GM23338 (cell line): ENCODE measurements at regions not wholly inside any gene's neighbourhood (a gene's known extent, or its start where the extent isn't known, plus 50 kb on each side); places are given as distances from the start of the nearest gene placed in this dataset.

Source experiments
- ATAC-seq: fragments of 200-7000 bp; cut with Tn5 transposase; 3 replicates; pipeline ENCODE4 v1.9.1; 2020
- DNase-seq: peaks from one replicate; pipeline ENCODE4 v3.0.0-alpha.2; 2015; ENCODE audit warnings: low spot score
- H2AFZ ChIP-seq: fragments of 200-600 bp; sonication (generic); 2 replicates; pipeline ENCODE4 v1.8.0; 2016; ENCODE audit warnings: antibody characterized with exemption, mild to moderate bottlenecking, moderate library complexity
- H3F3A ChIP-seq: fragments of 200-600 bp; sonication (generic); replicated peaks from 2 replicates; pipeline ENCODE4 v1.8.0; 2017; ENCODE audit warnings: antibody characterized with exemption, mixed run types, low read depth
- H3K27ac ChIP-seq: fragments of 200-600 bp; sonication (generic); 2 replicates; pipeline ENCODE4 v1.6.1; 2016; ENCODE audit warnings: low read depth
- H3K27me3 ChIP-seq: fragments of 200-600 bp; sonication (generic); 2 replicates; pipeline ENCODE4 v1.8.0; 2016; ENCODE audit warnings: mild to moderate bottlenecking, mixed run types, moderate library complexity; ENCODE audit not compliant: insufficient read depth
- H3K36me3 ChIP-seq: fragments of 200-600 bp; sonication (generic); 2 replicates; pipeline ENCODE4 v1.8.0; 2016; ENCODE audit warnings: mild to moderate bottlenecking; ENCODE audit not compliant: insufficient read depth
- H3K4me1 ChIP-seq: fragments of 200-600 bp; sonication (generic); 2 replicates; pipeline ENCODE4 v1.8.0; 2016; ENCODE audit warnings: mild to moderate bottlenecking, moderate library complexity; ENCODE audit not compliant: insufficient read depth
- H3K4me2 ChIP-seq: fragments of 200-600 bp; sonication (generic); 2 replicates; pipeline ENCODE4 v1.7.1; 2017; ENCODE audit warnings: mixed run types
- H3K4me3 ChIP-seq: fragments of 200-600 bp; sonication (generic); 2 replicates; pipeline ENCODE4 v1.6.1; 2016; ENCODE audit warnings: mixed run types
- H3K79me2 ChIP-seq: fragments of 200-600 bp; sonication (generic); replicated peaks from 2 replicates; pipeline ENCODE4 v1.8.0; 2017; ENCODE audit warnings: mild to moderate bottlenecking; ENCODE audit not compliant: insufficient read depth
- H3K9me2 ChIP-seq: fragments of 200-600 bp; sonication (generic); 2 replicates; pipeline ENCODE4 v1.8.0; 2017; ENCODE audit not compliant: insufficient read depth
- H4K20me1 ChIP-seq: fragments of 200-600 bp; sonication (generic); replicated peaks from 2 replicates; pipeline ENCODE4 v1.8.0; 2017; ENCODE audit warnings: mild to moderate bottlenecking; ENCODE audit not compliant: insufficient read depth
- H3K27ac Mint-ChIP-seq: 2 replicates; pipeline ENCODE4 v1.8.0; 2020; ENCODE audit warnings: inconsistent platforms, mild to moderate bottlenecking, moderate library complexity, mixed read lengths
- H3K27me3 Mint-ChIP-seq: 3 replicates; pipeline ENCODE4 v1.8.0; 2022; ENCODE audit warnings: low read depth, mild to moderate bottlenecking, moderate library complexity, mixed read lengths, inconsistent platforms; ENCODE audit not compliant: insufficient read depth, poor library complexity
- H3K36me3 Mint-ChIP-seq: 3 replicates; pipeline ENCODE4 v1.8.0; 2021; ENCODE audit warnings: low read depth, mild to moderate bottlenecking, inconsistent platforms, moderate library complexity, mixed read lengths
- H3K4me1 Mint-ChIP-seq: 3 replicates; pipeline ENCODE4 v1.8.0; 2020; ENCODE audit warnings: mild to moderate bottlenecking, inconsistent platforms, mixed read lengths
- H3K4me3 Mint-ChIP-seq: 3 replicates; pipeline ENCODE4 v1.8.0; 2021; ENCODE audit warnings: moderate library complexity, mild to moderate bottlenecking, inconsistent platforms, mixed read lengths
- H3K9me3 Mint-ChIP-seq: 3 replicates; pipeline ENCODE4 v1.8.0; 2020; ENCODE audit warnings: moderate library complexity, mild to moderate bottlenecking, inconsistent platforms, mixed read lengths
- CREB1 ChIP-seq: fragments of 250-450 bp; sonication (Bioruptor Pico); IDR thresholded peaks from 2 replicates; pipeline ENCODE4 v1.5.0; 2020; ENCODE audit warnings: low read depth, mild to moderate bottlenecking, moderate library complexity
- EZH2phosphoT487 ChIP-seq: fragments of 200-600 bp; sonication (generic); IDR thresholded peaks from one replicate; pipeline ENCODE4 v1.8.1; 2018; ENCODE audit warnings: antibody characterized with exemption; ENCODE audit not compliant: unreplicated experiment
- JUNB ChIP-seq: IDR thresholded peaks from one replicate; pipeline ENCODE4 v1.6.1; 2016; ENCODE audit warnings: antibody characterized with exemption; ENCODE audit not compliant: unreplicated experiment
- NANOG ChIP-seq: IDR thresholded peaks from 2 replicates; pipeline ENCODE4 v1.6.1; 2016; ENCODE audit warnings: antibody characterized with exemption, borderline replicate concordance
- STAT1 ChIP-seq: IDR thresholded peaks from one replicate; pipeline ENCODE4 v1.6.1; 2016; ENCODE audit warnings: antibody characterized with exemption; ENCODE audit not compliant: unreplicated experiment
- TF ChIP-seq, protein P1 (sequence below): fragments of 250-450 bp; sonication (Bioruptor Pico); IDR thresholded peaks from 2 replicates; pipeline ENCODE4 v1.5.0; 2020; ENCODE audit warnings: mild to moderate bottlenecking, moderate library complexity
- TF ChIP-seq, protein P2 (sequence below): IDR thresholded peaks from 2 replicates; pipeline ENCODE4 v1.6.1; 2016; ENCODE audit warnings: antibody characterized with exemption

DNA sequence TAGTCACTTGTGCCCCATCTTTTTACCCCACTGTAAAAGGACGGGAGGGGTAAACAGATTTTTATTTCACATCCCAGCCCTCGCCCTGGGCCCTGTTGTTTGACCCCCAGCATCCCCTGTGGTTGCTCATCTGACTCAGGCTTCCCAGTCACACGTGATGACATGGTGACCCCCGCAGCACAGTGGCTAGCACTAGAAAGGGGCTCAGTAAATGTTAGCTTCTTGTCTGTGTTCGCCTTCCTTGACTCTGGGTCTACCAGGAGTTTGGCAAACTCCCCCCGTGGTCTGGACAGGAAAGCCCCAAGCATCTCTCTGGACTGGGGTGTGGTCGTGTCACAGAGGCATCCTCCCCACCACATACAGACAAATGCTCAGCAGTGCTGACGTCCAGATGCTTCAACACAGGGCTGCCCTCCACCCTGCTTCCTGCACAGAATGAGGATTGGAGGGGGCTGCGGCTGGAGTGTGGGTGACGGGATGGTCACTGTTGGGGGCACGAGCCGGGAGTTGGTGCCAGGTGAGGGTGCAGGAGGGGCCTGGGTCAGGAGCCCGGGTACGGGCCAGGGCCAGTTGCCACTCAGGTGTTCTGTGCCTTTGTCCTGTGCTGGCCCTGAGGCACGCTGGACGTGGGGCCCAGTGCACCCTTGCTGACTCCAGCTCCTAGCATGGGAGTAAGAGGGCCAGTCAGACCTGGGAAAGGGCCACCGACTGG, 69.1 kb downstream of the METRNL start (continued):
- TF ChIP-seq, protein P1, sequence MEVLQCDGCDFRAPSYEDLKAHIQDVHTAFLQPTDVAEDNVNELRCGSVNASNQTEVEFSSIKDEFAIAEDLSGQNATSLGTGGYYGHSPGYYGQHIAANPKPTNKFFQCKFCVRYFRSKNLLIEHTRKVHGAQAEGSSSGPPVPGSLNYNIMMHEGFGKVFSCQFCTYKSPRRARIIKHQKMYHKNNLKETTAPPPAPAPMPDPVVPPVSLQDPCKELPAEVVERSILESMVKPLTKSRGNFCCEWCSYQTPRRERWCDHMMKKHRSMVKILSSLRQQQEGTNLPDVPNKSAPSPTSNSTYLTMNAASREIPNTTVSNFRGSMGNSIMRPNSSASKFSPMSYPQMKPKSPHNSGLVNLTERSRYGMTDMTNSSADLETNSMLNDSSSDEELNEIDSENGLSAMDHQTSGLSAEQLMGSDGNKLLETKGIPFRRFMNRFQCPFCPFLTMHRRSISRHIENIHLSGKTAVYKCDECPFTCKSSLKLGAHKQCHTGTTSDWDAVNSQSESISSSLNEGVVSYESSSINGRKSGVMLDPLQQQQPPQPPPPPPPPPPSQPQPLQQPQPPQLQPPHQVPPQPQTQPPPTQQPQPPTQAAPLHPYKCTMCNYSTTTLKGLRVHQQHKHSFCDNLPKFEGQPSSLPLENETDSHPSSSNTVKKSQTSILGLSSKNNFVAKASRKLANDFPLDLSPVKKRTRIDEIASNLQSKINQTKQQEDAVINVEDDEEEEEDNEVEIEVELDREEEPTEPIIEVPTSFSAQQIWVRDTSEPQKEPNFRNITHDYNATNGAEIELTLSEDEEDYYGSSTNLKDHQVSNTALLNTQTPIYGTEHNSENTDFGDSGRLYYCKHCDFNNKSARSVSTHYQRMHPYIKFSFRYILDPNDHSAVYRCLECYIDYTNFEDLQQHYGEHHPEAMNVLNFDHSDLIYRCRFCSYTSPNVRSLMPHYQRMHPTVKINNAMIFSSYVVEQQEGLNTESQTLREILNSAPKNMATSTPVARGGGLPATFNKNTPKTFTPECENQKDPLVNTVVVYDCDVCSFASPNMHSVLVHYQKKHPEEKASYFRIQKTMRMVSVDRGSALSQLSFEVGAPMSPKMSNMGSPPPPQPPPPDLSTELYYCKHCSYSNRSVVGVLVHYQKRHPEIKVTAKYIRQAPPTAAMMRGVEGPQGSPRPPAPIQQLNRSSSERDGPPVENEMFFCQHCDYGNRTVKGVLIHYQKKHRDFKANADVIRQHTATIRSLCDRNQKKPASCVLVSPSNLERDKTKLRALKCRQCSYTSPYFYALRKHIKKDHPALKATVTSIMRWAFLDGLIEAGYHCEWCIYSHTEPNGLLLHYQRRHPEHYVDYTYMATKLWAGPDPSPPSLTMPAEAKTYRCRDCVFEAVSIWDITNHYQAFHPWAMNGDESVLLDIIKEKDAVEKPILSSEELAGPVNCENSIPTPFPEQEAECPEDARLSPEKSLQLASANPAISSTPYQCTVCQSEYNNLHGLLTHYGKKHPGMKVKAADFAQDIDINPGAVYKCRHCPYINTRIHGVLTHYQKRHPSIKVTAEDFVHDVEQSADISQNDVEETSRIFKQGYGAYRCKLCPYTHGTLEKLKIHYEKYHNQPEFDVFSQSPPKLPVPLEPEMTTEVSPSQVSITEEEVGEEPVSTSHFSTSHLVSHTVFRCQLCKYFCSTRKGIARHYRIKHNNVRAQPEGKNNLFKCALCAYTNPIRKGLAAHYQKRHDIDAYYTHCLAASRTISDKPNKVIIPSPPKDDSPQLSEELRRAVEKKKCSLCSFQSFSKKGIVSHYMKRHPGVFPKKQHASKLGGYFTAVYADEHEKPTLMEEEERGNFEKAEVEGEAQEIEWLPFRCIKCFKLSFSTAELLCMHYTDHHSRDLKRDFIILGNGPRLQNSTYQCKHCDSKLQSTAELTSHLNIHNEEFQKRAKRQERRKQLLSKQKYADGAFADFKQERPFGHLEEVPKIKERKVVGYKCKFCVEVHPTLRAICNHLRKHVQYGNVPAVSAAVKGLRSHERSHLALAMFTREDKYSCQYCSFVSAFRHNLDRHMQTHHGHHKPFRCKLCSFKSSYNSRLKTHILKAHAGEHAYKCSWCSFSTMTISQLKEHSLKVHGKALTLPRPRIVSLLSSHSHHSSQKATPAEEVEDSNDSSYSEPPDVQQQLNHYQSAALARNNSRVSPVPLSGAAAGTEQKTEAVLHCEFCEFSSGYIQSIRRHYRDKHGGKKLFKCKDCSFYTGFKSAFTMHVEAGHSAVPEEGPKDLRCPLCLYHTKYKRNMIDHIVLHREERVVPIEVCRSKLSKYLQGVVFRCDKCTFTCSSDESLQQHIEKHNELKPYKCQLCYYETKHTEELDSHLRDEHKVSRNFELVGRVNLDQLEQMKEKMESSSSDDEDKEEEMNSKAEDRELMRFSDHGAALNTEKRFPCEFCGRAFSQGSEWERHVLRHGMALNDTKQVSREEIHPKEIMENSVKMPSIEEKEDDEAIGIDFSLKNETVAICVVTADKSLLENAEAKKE: no peak
- TF ChIP-seq, protein P2, sequence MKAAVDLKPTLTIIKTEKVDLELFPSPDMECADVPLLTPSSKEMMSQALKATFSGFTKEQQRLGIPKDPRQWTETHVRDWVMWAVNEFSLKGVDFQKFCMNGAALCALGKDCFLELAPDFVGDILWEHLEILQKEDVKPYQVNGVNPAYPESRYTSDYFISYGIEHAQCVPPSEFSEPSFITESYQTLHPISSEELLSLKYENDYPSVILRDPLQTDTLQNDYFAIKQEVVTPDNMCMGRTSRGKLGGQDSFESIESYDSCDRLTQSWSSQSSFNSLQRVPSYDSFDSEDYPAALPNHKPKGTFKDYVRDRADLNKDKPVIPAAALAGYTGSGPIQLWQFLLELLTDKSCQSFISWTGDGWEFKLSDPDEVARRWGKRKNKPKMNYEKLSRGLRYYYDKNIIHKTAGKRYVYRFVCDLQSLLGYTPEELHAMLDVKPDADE: no peak
- TF ChIP-seq EZH2phosphoT487 (no peak), STAT1 (no peak), NANOG (no peak)

DNA sequence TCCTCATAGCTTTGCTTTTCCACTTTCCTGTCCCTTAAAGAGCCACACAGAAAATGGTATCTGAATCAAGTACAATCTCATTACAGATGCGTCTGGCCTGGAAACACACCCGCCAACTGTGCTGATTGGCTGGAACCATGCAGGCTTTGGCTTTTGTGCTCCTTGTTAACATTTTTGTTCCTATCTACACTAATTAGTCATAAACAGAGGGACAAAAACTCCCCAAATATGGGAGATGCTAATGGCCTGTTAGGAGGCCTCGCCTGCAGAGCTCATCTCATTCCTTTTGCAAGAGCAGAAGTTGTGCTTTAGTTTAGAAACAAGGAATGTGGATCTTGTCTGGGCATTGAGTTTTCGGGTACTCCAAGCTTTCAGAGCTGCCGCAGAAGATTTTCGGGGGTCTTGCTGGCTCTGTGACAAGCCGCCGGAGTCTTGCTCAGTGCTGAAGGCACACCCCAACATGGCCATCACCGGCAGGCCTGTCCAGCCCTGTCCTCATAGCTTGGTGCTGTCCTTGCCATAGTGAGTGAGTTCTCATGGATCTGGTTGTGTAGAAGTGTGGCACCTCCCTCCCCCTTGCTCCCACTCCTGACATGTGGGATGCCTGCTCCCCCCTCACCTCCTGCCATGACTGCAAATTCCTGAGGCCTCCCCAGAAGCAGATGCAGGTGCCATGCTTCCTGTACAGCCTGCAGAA, 69.8 kb downstream of the METRNL start:
- Histone ChIP-seq H3K4me1 (peaks cover 8% of the 10 kb centered on the region; the same call in 1 of the 2 replicates), H3K27ac (no peak overlapping the region), H3K27me3 (no peaks in the 10 kb centered on the region), H3K79me2 (no peaks in the 10 kb centered on the region), H3K9me2 (no peaks in the 10 kb centered on the region), H3K4me2 (no peak overlapping the region), H4K20me1 (no peaks in the 10 kb centered on the region), H3K36me3 (no peaks in the 10 kb centered on the region; the same call in 1 of the 2 replicates), H2AFZ (peak overlapping the region; percentile 11; the same call in 1 of the 2 replicates), H3K4me3 (no peak overlapping the region), H3F3A (no peaks in the 10 kb centered on the region)
- Mint-ChIP-seq H3K9me3 (peaks cover 4% of the 10 kb centered on the region; the same call in 2 of the 3 replicates), H3K27ac (no peak overlapping the region), H3K4me3 (no peak overlapping the region), H3K36me3 (no peaks in the 10 kb centered on the region; the same call in 2 of the 3 replicates), H3K27me3 (peaks cover 8% of the 10 kb centered on the region), H3K4me1 (peaks cover 23% of the 10 kb centered on the region)
- DNase-seq (no peak), ATAC-seq (no peak)
- TF ChIP-seq CREB1: no peak
- TF ChIP-seq JUNB: no peak
- TF ChIP-seq, protein P1: no peak
